ENCODE measurements at regions not wholly inside any gene's neighbourhood (a gene's known extent, or its start where the extent isn't known, plus 50 kb on each side); places are given as distances from the start of the nearest gene placed in this dataset.

GRCh38 chr5:74314906-74315305, 325.6 kb downstream of the ENC1 start:
- no peak overlapping the region for H3K4me3 ChIP-seq (ENCODE audit: extremely low read depth in 1 of 4, insufficient read depth in 2 of 4, low read depth in 3 of 4, low read length in 4 of 4)
- DNase-seq (ENCODE audit: low read depth in 1 of 2, low spot score in 2 of 2): no peak
- H3K79me1 ChIP-seq (ENCODE audit: low read depth, low read length): no peaks in the 10 kb centered on the region
- H3K23ac ChIP-seq (ENCODE audit: insufficient read length): no peak overlapping the region
- H3K23me2 ChIP-seq (ENCODE audit: low read depth, low read length): no peaks in the 10 kb centered on the region
- no peak overlapping the region for H3K4ac ChIP-seq (replicated peaks; ENCODE audit: insufficient read length, low read depth, low read length)
- H2BK5ac ChIP-seq (ENCODE audit: low read depth, low read length): no peak overlapping the region
- no peak overlapping the region for H4K5ac ChIP-seq (ENCODE audit: insufficient read length, low read depth, low read length)
- CTCF ChIA-PET (ENCODE audit: partially characterized antibody): no interaction called here
- no peaks in the 10 kb centered on the region for H4K20me1 ChIP-seq (replicated peaks in 1 of 2; ENCODE audit: control insufficient read depth in 1 of 2, insufficient read depth in 2 of 2, low read length in 2 of 2)
- H3K27me3 ChIP-seq (replicated peaks in 1 of 4; ENCODE audit: control insufficient read depth in 3 of 4, extremely low read depth in 1 of 4, insufficient read depth in 3 of 4, low read length in 3 of 4): no peaks in the 10 kb centered on the region
- no peak for FAIRE-seq
- H4K8ac ChIP-seq (ENCODE audit: extremely low read depth, insufficient read depth, low read length): no peak overlapping the region
- POLR2A ChIA-PET (ENCODE audit: partially characterized antibody): interaction anchor here (1.2 kb wide), 1 partner anchor 9 kb away, joined by 3 read pairs; no protein-coding TSS in a partner anchor
- H3K56ac ChIP-seq (replicated peaks; ENCODE audit: insufficient read length, low read depth, low read length): no peak overlapping the region
- H2BK20ac ChIP-seq (ENCODE audit: low read length): no peak overlapping the region
- H3K36me3 ChIP-seq (ENCODE audit: control insufficient read depth in 2 of 4, insufficient read depth in 4 of 4, low read length in 3 of 4): no peaks in the 10 kb centered on the region
- H2BK15ac ChIP-seq (ENCODE audit: low read length): no peak overlapping the region
- no peak overlapping the region for H3K27ac ChIP-seq (ENCODE audit: low read depth, low read length)
- H3K9me3 ChIP-seq (ENCODE audit: insufficient read depth in 2 of 2, low read depth in 1 of 2, low read length in 1 of 2): no peaks in the 10 kb centered on the region
- no peak overlapping the region for H3K9ac ChIP-seq (replicated peaks in 1 of 4; ENCODE audit: extremely low read depth in 1 of 4, low read depth in 3 of 4, low read length in 3 of 4)
- H2AK5ac ChIP-seq (ENCODE audit: low read depth, low read length): no peak overlapping the region
- no peak overlapping the region for H3K18ac ChIP-seq (ENCODE audit: extremely low read depth, low read length)
- H3K4me2 ChIP-seq (ENCODE audit: insufficient read depth in 1 of 2, low read depth in 2 of 2, low read length in 2 of 2): no peak overlapping the region
- H4K91ac ChIP-seq (replicated peaks; ENCODE audit: insufficient read length, low read length): no peak overlapping the region
- no peak for TF ChIP-seq CHD1 (IDR thresholded peaks at IDR 0.05; ENCODE audit: low read depth, low read length)
- H2BK12ac ChIP-seq (ENCODE audit: low read depth, low read length): no peak overlapping the region
- H2AFZ ChIP-seq (ENCODE audit: low read length): no peak overlapping the region
- no peaks in the 10 kb centered on the region for H3K4me1 ChIP-seq (replicated peaks in 1 of 4; ENCODE audit: control insufficient read depth in 3 of 4, insufficient read depth in 4 of 4, low read length in 3 of 4)
- no peak overlapping the region for H2BK120ac ChIP-seq (replicated peaks; ENCODE audit: low read depth, low read length)
- no peaks in the 10 kb centered on the region for H3K79me2 ChIP-seq (ENCODE audit: control insufficient read depth in 1 of 2, insufficient read depth in 2 of 2, low read length in 2 of 2)
- H3K14ac ChIP-seq (ENCODE audit: insufficient read length): no peak overlapping the region
